Tongue (tissue), 2 donors: ENCODE measurements at regions not wholly inside any gene's neighbourhood (a gene's known extent, or its start where the extent isn't known, plus 50 kb on each side); places are given as distances from the start of the nearest gene placed in this dataset. TPM values are rescaled to one million over a fixed set of nuclear protein-coding genes. Genes with fewer than 3 reads are reported as not detected.
"Not testable (repeated sequence)": the region's sequence is repeated elsewhere in the genome, so short reads cannot be mapped to it uniquely, and the experiment has no call there.

Source experiments
- DNase-seq: peaks from one replicate; pipeline ENCODE4 v3.0.0-alpha.2; 2015
- small RNA-seq: library from RNA; depleted of rRNA; stranded (forward); fragments of <200 nt; gene quantifications from one replicate; pipeline ENCODE3, GENCODE V24; 2014; ENCODE audit warnings: low replicate concordance

GRCh38 chrX:140065961-140066662, 100.8 kb upstream of the CXorf66 start:
- DNase-seq, result no peak

DNA sequence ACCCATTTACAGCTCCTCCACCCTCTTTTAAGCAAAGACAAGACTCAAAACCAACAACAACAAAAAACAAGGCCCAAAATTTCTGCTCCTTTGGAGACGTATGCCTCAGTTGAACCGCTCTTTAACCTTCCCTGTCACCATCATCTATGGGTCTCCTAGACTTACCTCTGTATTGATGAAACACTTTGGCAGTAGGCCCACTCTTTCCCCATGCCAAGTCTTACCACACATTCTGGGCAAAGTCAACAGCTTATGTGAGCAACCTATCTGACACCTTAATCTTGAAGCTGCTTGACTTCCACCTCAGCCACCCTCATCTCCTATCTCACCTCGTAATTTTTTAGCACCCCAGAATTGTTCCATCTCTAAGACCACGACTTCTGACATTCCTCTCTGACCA, 99.7 kb upstream of the CXorf66 start:
- DNase-seq, result no peak

DNA sequence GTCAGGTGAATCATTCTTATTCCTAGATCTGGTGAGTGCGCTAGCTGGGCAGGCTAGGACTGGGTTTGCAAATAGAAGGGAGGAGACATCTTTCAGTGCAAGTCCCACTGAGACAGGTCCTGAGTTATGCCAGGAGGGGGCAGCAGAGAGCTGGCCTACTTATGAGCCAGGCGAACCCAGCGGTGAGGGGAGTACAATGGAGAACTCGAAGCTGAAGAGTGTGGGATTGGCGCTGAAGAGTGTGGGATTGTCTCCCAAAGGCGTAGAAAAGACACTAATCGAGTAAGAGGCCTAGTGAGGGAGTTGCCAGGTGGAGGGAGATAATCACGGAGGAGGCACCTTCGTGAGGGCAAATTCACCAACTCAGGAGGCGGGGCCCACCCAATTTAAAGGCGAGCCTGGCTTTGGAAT, 91.7 kb upstream of the CXorf66 start:
- DNase-seq, result peak; percentile 83

DNA sequence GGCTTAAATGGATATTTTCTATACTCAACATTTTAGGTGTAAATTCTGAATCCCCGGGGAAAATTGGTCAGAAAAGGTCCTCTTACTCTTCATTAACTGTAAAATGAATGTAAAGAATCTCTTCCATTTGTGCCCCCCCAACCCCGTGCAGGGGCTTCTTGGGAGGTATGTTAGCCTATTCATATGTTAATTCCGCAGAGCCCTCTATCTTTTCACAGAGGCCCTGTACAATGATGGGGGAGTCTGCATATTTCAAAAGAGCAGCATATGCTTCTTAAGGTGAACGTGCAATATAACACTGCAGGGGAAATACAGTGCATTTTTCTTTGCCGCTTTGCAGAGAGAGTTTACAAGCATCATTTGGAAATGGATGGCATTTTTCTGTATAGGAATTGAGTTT, 88.5 kb upstream of the CXorf66 start:
- no peak for DNase-seq

- DNase-seq, result peak; percentile 14
Observed at GRCh38 chrX:140050906-140051305, 85.6 kb upstream of the CXorf66 start.

- DNase-seq, result no peak
Observed at GRCh38 chrX:140040386-140040785, 75.1 kb upstream of the CXorf66 start.

DNA sequence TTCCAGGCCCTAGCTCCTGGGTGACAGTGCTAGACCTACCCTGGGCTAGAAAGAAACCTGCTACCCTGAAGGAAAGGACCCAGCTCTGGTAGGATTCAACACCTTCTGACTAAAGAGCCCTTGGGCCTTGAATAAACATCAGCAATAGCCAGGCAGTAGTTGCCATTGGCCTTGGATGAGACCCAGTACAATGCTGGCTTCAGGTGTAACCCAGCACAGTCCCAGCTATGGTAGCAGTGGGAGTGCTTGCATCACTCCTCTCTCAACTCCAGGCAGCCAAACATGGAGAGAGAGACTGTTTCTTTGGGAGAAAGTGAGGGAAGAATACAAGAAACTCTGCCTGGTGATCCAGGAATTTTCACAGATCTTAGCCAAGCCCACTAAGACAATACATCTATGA, 73.5 kb upstream of the CXorf66 start:
- DNase-seq, result no peak

GRCh38 chrX:140034916-140035315, 69.6 kb upstream of the CXorf66 start:
- no peak for DNase-seq

- DNase-seq, result no peak
Observed at GRCh38 chrX:140022482-140022881, 57.2 kb upstream of the CXorf66 start.

GRCh38 chrX:140019134-140019533, 53.8 kb upstream of the CXorf66 start:
- DNase-seq, result not testable (repeated sequence)

Small RNA genes lying in the stretch of these regions (small RNA-seq; reads per million reads assigned to genes)
- gene RN7SL727P, result not detected
